H9 (cell line): ENCODE measurements at regions not wholly inside any gene's neighbourhood (a gene's known extent, or its start where the extent isn't known, plus 50 kb on each side); places are given as distances from the start of the nearest gene placed in this dataset.

Source experiments
- DNase-seq: peaks from one replicate; pipeline ENCODE4 v3.0.0-alpha.2; 2017
- H2AFZ ChIP-seq: one replicate; pipeline ENCODE4 v1.6.1; 2013; ENCODE audit warnings: mild to moderate bottlenecking, low read length, control low read depth, moderate library complexity
- H2AK5ac ChIP-seq: 2 replicates; pipeline ENCODE4 v1.6.1; 2013; ENCODE audit warnings: low read length, control low read depth, mixed read lengths; ENCODE audit not compliant: insufficient read length
- H2BK120ac ChIP-seq: one replicate; pipeline ENCODE4 v1.6.1; 2013; ENCODE audit warnings: low read depth, mild to moderate bottlenecking, low read length, control low read depth, inconsistent platforms; ENCODE audit not compliant: poor library complexity, severe bottlenecking
- H2BK12ac ChIP-seq: 2 replicates; pipeline ENCODE4 v1.6.1; 2013; ENCODE audit warnings: low read length, control low read depth, mixed read lengths, low read depth; ENCODE audit not compliant: insufficient read length
- H2BK15ac ChIP-seq: 2 replicates; pipeline ENCODE4 v1.6.1; 2013; ENCODE audit warnings: low read depth, low read length, control low read depth
- H2BK20ac ChIP-seq: one replicate; pipeline ENCODE4 v1.6.1; 2013; ENCODE audit warnings: low read depth, mild to moderate bottlenecking, low read length, control low read depth, inconsistent platforms; ENCODE audit not compliant: poor library complexity, severe bottlenecking
- H2BK5ac ChIP-seq: 2 replicates; pipeline ENCODE4 v1.6.1; 2013; ENCODE audit warnings: low read length, control low read depth, mixed read lengths; ENCODE audit not compliant: insufficient read length
- H3K14ac ChIP-seq: 2 replicates; pipeline ENCODE4 v1.6.1; 2013; ENCODE audit warnings: low read length, control low read depth; ENCODE audit not compliant: insufficient read depth
- H3K18ac ChIP-seq: 2 replicates; pipeline ENCODE4 v1.6.1; 2013; ENCODE audit warnings: low read depth, mild to moderate bottlenecking, mixed read lengths, low read length, control low read depth; ENCODE audit not compliant: insufficient read length
- H3K23ac ChIP-seq: 2 replicates; pipeline ENCODE4 v1.6.1; 2013; ENCODE audit warnings: low read length, control low read depth, mixed read lengths, low read depth; ENCODE audit not compliant: insufficient read length
- H3K23me2 ChIP-seq: 2 replicates; pipeline ENCODE4 v1.6.1; 2013; ENCODE audit warnings: low read depth, mild to moderate bottlenecking, mixed read lengths, low read length, control low read depth; ENCODE audit not compliant: insufficient read length, poor library complexity, severe bottlenecking
- H3K27ac ChIP-seq: 2 replicates; pipeline ENCODE4 v1.5.1; 2013; ENCODE audit warnings: low read length, control low read depth, mixed read lengths, low read depth; ENCODE audit not compliant: insufficient read length
- H3K27me3 ChIP-seq: 2 replicates; pipeline ENCODE4 v1.6.1; 2013; ENCODE audit warnings: low read length, control low read depth, inconsistent platforms; ENCODE audit not compliant: insufficient read depth
- H3K4ac ChIP-seq: 2 replicates; pipeline ENCODE4 v1.6.1; 2013; ENCODE audit warnings: low read depth, mild to moderate bottlenecking, control low read depth, inconsistent platforms, low read length, moderate library complexity
- H3K4me1 ChIP-seq: 2 replicates; pipeline ENCODE4 v1.6.1; 2013; ENCODE audit warnings: low read length, control low read depth, inconsistent platforms; ENCODE audit not compliant: insufficient read depth
- H3K4me2 ChIP-seq: 2 replicates; pipeline ENCODE4 v1.6.1; 2013; ENCODE audit warnings: low read length, control low read depth, mixed read lengths; ENCODE audit not compliant: insufficient read length, insufficient read depth
- H3K56ac ChIP-seq: 2 replicates; pipeline ENCODE4 v1.6.1; 2013; ENCODE audit warnings: low read depth, mild to moderate bottlenecking, mixed read lengths, low read length, control low read depth; ENCODE audit not compliant: insufficient read length
- H3K79me1 ChIP-seq: 2 replicates; pipeline ENCODE4 v1.6.1; 2013; ENCODE audit warnings: low read depth, mild to moderate bottlenecking, moderate library complexity, low read length, control low read depth, inconsistent platforms; ENCODE audit not compliant: insufficient read depth, poor library complexity, severe bottlenecking
- H3K79me2 ChIP-seq: 2 replicates; pipeline ENCODE4 v1.6.1; 2013; ENCODE audit warnings: low read length, control low read depth, inconsistent platforms; ENCODE audit not compliant: insufficient read depth
- H3K9ac ChIP-seq: 2 replicates; pipeline ENCODE4 v1.6.1; 2013; ENCODE audit warnings: low read length, control low read depth, mixed read lengths; ENCODE audit not compliant: insufficient read length; ENCODE audit errors: extremely low read depth
- H3K9me3 ChIP-seq: one replicate; pipeline ENCODE4 v1.6.1; 2013; ENCODE audit warnings: low read depth, low read length, inconsistent platforms; ENCODE audit not compliant: control insufficient read depth
- H3T11ph ChIP-seq: one replicate; pipeline ENCODE4 v1.6.1; 2013; ENCODE audit warnings: mild to moderate bottlenecking, low read length, control low read depth, inconsistent platforms
- H4K20me1 ChIP-seq: one replicate; pipeline ENCODE4 v1.6.1; 2013; ENCODE audit not compliant: control insufficient read depth, insufficient read length, insufficient read depth
- H4K5ac ChIP-seq: 2 replicates; pipeline ENCODE4 v1.6.1; 2013; ENCODE audit warnings: low read depth, mild to moderate bottlenecking, mixed read lengths, low read length, control low read depth; ENCODE audit not compliant: insufficient read length
- H4K8ac ChIP-seq: replicated peaks from 2 replicates; pipeline ENCODE4 v1.6.1; 2013; ENCODE audit warnings: low read length, control low read depth, mixed read lengths, low read depth; ENCODE audit not compliant: insufficient read length
- H4K91ac ChIP-seq: 2 replicates; pipeline ENCODE4 v1.6.1; 2013; ENCODE audit warnings: low read depth, mild to moderate bottlenecking, moderate library complexity, mixed read lengths, low read length, control low read depth; ENCODE audit not compliant: insufficient read length
- H3K27ac Mint-ChIP-seq, 3 experiments: 2 replicates in 2 of 3; 3 replicates in 1 of 3; pipeline ENCODE4 v1.8.0; 2020 to 2021; ENCODE audit warnings: mixed read lengths in 3 of 3, mild to moderate bottlenecking in 1 of 3, moderate library complexity in 1 of 3
- H3K27me3 Mint-ChIP-seq: 2 replicates; pipeline ENCODE4 v1.8.0; 2021; ENCODE audit warnings: low read depth, mild to moderate bottlenecking, moderate library complexity, mixed read lengths
- H3K36me3 Mint-ChIP-seq, 3 experiments: 2 replicates in 2 of 3; 3 replicates in 1 of 3; pipeline ENCODE4 v1.8.0; 2020 to 2021; ENCODE audit warnings: low read depth in 3 of 3, mixed read lengths in 3 of 3; ENCODE audit not compliant: insufficient read depth in 1 of 3
- H3K4me1 Mint-ChIP-seq, 2 experiments: 2 replicates each; pipeline ENCODE4 v1.8.0; 2020; ENCODE audit warnings: mixed read lengths in 2 of 2
- H3K4me3 Mint-ChIP-seq, 2 experiments: 2 replicates in 1 of 2; 3 replicates in 1 of 2; pipeline ENCODE4 v1.8.0; 2020 to 2021; ENCODE audit warnings: mild to moderate bottlenecking in 2 of 2, mixed read lengths in 2 of 2, moderate library complexity in 1 of 2
- H3K9me3 Mint-ChIP-seq, 2 experiments: 2 replicates in 1 of 2; 3 replicates in 1 of 2; pipeline ENCODE4 v1.8.0; 2020; ENCODE audit warnings: mild to moderate bottlenecking in 2 of 2, mixed read lengths in 2 of 2, moderate library complexity in 1 of 2
- CTCF ChIP-seq: fragments of 200-600 bp; sonication (generic); conservative IDR thresholded peaks from 3 replicates; pipeline ENCODE4 v1.8.0; 2021; ENCODE audit warnings: antibody characterized with exemption, mild to moderate bottlenecking
- WGBS: extraction: QIAGEN DNeasy Blood & Tissue Kit; methylation state at CpG from one replicate; pipeline ENCODE4 v1.1.7; 2013; ENCODE audit warnings: missing lambda C conversion rate, low lambda C conversion rate, mixed read lengths; ENCODE audit not compliant: insufficient read length; ENCODE audit errors: extremely low coverage; 5-methylcytosine and 5-hydroxymethylcytosine counted together

GRCh38 chr2:175823707-175824073 is 178.4 kb downstream of the LNPK start:
- H4K5ac ChIP-seq = no peak overlapping the region
- H3K27me3 ChIP-seq = no peaks in the 10 kb centered on the region
- H3K27ac ChIP-seq = no peak overlapping the region
- H3K18ac ChIP-seq = no peak overlapping the region
- H4K8ac ChIP-seq = no peak overlapping the region
- H3T11ph ChIP-seq = no peak overlapping the region
- no peaks in the 10 kb centered on the region; the same call in 1 of the 2 replicates for H3K27me3 Mint-ChIP-seq
- no peaks in the 10 kb centered on the region for H3K36me3 Mint-ChIP-seq
- peaks cover 11 to 17% of the 10 kb centered on the region in 2 experiments for H3K4me1 Mint-ChIP-seq
- no peak overlapping the region for H2AK5ac ChIP-seq
- no peak overlapping the region for H4K91ac ChIP-seq
- H4K20me1 ChIP-seq = no peaks in the 10 kb centered on the region
- H3K9me3 ChIP-seq = peaks cover 6% of the 10 kb centered on the region
- H3K9me3 Mint-ChIP-seq = no peaks in the 10 kb centered on the region
- DNase-seq = no peak
- H3K27ac Mint-ChIP-seq = no peak overlapping the region
- no peak overlapping the region for H2BK120ac ChIP-seq
- no peaks in the 10 kb centered on the region for H3K23me2 ChIP-seq
- no peak overlapping the region for H3K23ac ChIP-seq
- H2AFZ ChIP-seq = no peak overlapping the region
- H2BK20ac ChIP-seq = no peak overlapping the region
- no peak overlapping the region for H2BK15ac ChIP-seq
- no peak overlapping the region for H3K4me3 Mint-ChIP-seq
- H3K9ac ChIP-seq = no peak overlapping the region
- no peak overlapping the region for H3K56ac ChIP-seq
- no peak overlapping the region for H3K14ac ChIP-seq
- WGBS = no CpG with 5 or more reads among the region's 1 CpG
- no peaks in the 10 kb centered on the region for H3K79me2 ChIP-seq
- no peaks in the 10 kb centered on the region for H3K79me1 ChIP-seq
- no peak overlapping the region for H2BK12ac ChIP-seq
- H2BK5ac ChIP-seq = no peak overlapping the region
- no peak for TF ChIP-seq CTCF
- peaks cover 4% of the 10 kb centered on the region; the same call in 1 of the 2 replicates for H3K4me1 ChIP-seq
- no peak overlapping the region for H3K4ac ChIP-seq
- H3K4me2 ChIP-seq = no peak overlapping the region
